MM.1S (cell line): ENCODE measurements at regions not wholly inside any gene's neighbourhood (a gene's known extent, or its start where the extent isn't known, plus 50 kb on each side); places are given as distances from the start of the nearest gene placed in this dataset.

Experiments
- DNase-seq: peaks from one replicate; pipeline ENCODE4 v3.0.0-alpha.2; 2015
- H2AFZ ChIP-seq: fragments of 300-600 bp; sonication (generic); 2 replicates; pipeline ENCODE4 v1.6.0; 2016; ENCODE audit warnings: antibody characterized with exemption, low read length
- H3F3A ChIP-seq: fragments of 300-600 bp; sonication (generic); 2 replicates; pipeline ENCODE4 v1.6.1; 2016; ENCODE audit warnings: mild to moderate bottlenecking, antibody characterized with exemption, low read length, moderate library complexity, mixed read lengths; ENCODE audit not compliant: insufficient read depth
- H3K27ac ChIP-seq: fragments of 300-600 bp; sonication (generic); 2 replicates; pipeline ENCODE4 v1.5.1; 2016; ENCODE audit warnings: mild to moderate bottlenecking, low read length
- H3K27me3 ChIP-seq: fragments of 300-600 bp; sonication (generic); replicated peaks from 2 replicates; pipeline ENCODE4 v1.6.0; 2016; ENCODE audit warnings: low read length; ENCODE audit not compliant: insufficient read depth
- H3K36me3 ChIP-seq: fragments of 300-600 bp; sonication (generic); replicated peaks from 2 replicates; pipeline ENCODE4 v1.6.1; 2016; ENCODE audit warnings: mild to moderate bottlenecking, low read length, mixed read lengths; ENCODE audit not compliant: insufficient read depth
- H3K4me1 ChIP-seq: fragments of 300-600 bp; sonication (generic); 2 replicates; pipeline ENCODE4 v1.6.1; 2016; ENCODE audit warnings: low read length, mixed read lengths
- H3K4me2 ChIP-seq: fragments of 300-600 bp; sonication (generic); 2 replicates; pipeline ENCODE4 v1.6.0; 2016; ENCODE audit warnings: low read depth, low read length
- H3K4me3 ChIP-seq: fragments of 300-600 bp; sonication (generic); 2 replicates; pipeline ENCODE4 v1.5.1; 2016; ENCODE audit warnings: low read length, mixed read lengths
- H3K79me2 ChIP-seq: fragments of 300-600 bp; sonication (generic); 2 replicates; pipeline ENCODE4 v1.6.1; 2016; ENCODE audit warnings: mixed run types, low read length, mixed read lengths
- H3K9ac ChIP-seq: fragments of 300-600 bp; sonication (generic); 2 replicates; pipeline ENCODE4 v1.6.1; 2016; ENCODE audit warnings: low read length, mixed read lengths
- H3K9me2 ChIP-seq: fragments of 300-600 bp; sonication (generic); replicated peaks from 2 replicates; pipeline ENCODE4 v1.6.1; 2016; ENCODE audit warnings: mild to moderate bottlenecking, low read length, mixed read lengths; ENCODE audit not compliant: insufficient read depth
- H3K9me3 ChIP-seq: fragments of 300-600 bp; sonication (generic); replicated peaks from 2 replicates; pipeline ENCODE4 v1.6.1; 2016; ENCODE audit warnings: mild to moderate bottlenecking, low read length, mixed read lengths; ENCODE audit not compliant: insufficient read depth
- H4K20me1 ChIP-seq: fragments of 300-600 bp; sonication (generic); 2 replicates; pipeline ENCODE4 v1.6.1; 2016; ENCODE audit warnings: mild to moderate bottlenecking, low read length, moderate library complexity, mixed read lengths; ENCODE audit not compliant: insufficient read depth
- CTCF ChIP-seq: fragments of 300-600 bp; sonication (generic); IDR thresholded peaks from 2 replicates; pipeline ENCODE4 v1.5.1; 2016; ENCODE audit warnings: antibody characterized with exemption, low read length, mixed read lengths
- EZH2 ChIP-seq: fragments of 300-600 bp; sonication (generic); optimal IDR thresholded peaks from 2 replicates; pipeline ENCODE3; 2017; ENCODE audit warnings: low read depth, mild to moderate bottlenecking, antibody characterized with exemption, low read length, mixed read lengths
- EZH2phosphoT487 ChIP-seq: fragments of 300-600 bp; sonication (generic); IDR thresholded peaks from 2 replicates; pipeline ENCODE4 v1.6.1; 2018; ENCODE audit warnings: antibody characterized with exemption, low read length

DNA sequence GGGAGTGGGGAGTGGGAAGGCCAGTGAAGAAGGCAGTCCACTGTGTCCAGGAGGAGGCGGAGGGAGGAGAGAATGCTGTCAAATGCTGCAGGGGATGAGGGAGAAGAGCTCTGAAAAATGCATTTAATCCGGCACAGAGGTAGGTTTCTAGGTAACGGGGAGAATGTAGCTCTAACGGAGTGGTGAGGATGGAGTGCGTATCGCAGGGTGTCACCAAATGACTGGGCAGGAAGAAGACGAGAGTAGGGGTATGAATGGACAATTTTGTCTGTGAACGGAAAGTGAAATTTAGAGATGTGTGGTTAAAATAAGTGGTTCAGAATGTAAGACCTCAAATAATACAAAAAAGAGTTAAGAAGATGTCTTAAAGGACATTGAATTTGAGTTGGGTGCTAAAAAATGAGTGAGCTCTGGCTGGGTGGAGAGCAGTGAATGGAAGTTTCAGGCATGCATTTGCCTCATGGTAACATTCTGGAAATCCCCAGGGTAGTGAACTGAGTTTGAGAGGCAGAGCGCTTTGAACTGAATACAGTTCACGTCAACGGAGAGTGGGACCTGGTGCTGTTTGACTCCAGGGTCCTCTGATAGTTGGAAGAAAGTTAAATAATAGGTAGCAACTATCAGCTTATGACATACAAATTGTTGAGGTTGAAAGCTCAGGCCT is 81.3 kb upstream of the CADM1 start:
- H3F3A ChIP-seq: no peaks in the 10 kb centered on the region
- H3K9ac ChIP-seq: no peak overlapping the region
- H3K79me2 ChIP-seq: no peaks in the 10 kb centered on the region
- no peak for DNase-seq
- no peaks in the 10 kb centered on the region for H3K9me3 ChIP-seq
- H3K4me2 ChIP-seq: no peak overlapping the region
- TF ChIP-seq EZH2phosphoT487 (no peak), CTCF (no peak), EZH2 (no peak)
- no peaks in the 10 kb centered on the region for H3K4me1 ChIP-seq
- H3K4me3 ChIP-seq: no peak overlapping the region
- H2AFZ ChIP-seq: no peak overlapping the region
- no peaks in the 10 kb centered on the region for H4K20me1 ChIP-seq
- H3K36me3 ChIP-seq: no peaks in the 10 kb centered on the region
- no peak overlapping the region for H3K27ac ChIP-seq
- H3K27me3 ChIP-seq: no peaks in the 10 kb centered on the region
- no peaks in the 10 kb centered on the region for H3K9me2 ChIP-seq

- Histone ChIP-seq H3K4me2 (no peak overlapping the region), H3K27ac (no peak overlapping the region), H3K27me3 (no peaks in the 10 kb centered on the region), H2AFZ (no peak overlapping the region), H3K4me1 (no peaks in the 10 kb centered on the region), H3F3A (no peaks in the 10 kb centered on the region), H3K36me3 (no peaks in the 10 kb centered on the region), H3K9me2 (no peaks in the 10 kb centered on the region), H3K4me3 (no peak overlapping the region), H3K9ac (no peak overlapping the region), H3K79me2 (no peaks in the 10 kb centered on the region), H4K20me1 (no peaks in the 10 kb centered on the region), H3K9me3 (no peaks in the 10 kb centered on the region)
- DNase-seq: no peak
- TF ChIP-seq EZH2 (no peak), EZH2phosphoT487 (no peak), CTCF (no peak)
Measured at GRCh38 chr11:115581871-115582639, 77.8 kb upstream of the CADM1 start.

GRCh38 chr11:115580927-115581680 is 76.9 kb upstream of the CADM1 start:
- H3K4me2 ChIP-seq: no peak overlapping the region
- no peak overlapping the region for H3K4me3 ChIP-seq
- H2AFZ ChIP-seq: no peak overlapping the region
- no peaks in the 10 kb centered on the region for H4K20me1 ChIP-seq
- H3K36me3 ChIP-seq: no peaks in the 10 kb centered on the region
- H3F3A ChIP-seq: no peaks in the 10 kb centered on the region
- H3K9me3 ChIP-seq: no peaks in the 10 kb centered on the region
- DNase-seq: no peak
- no peak overlapping the region for H3K27ac ChIP-seq
- H3K9ac ChIP-seq: no peak overlapping the region
- H3K4me1 ChIP-seq: no peaks in the 10 kb centered on the region
- no peaks in the 10 kb centered on the region for H3K9me2 ChIP-seq
- no peak for TF ChIP-seq EZH2
- no peak for TF ChIP-seq EZH2phosphoT487
- TF ChIP-seq CTCF: no peak
- no peaks in the 10 kb centered on the region for H3K27me3 ChIP-seq
- no peaks in the 10 kb centered on the region for H3K79me2 ChIP-seq
